ENCODE measurements at regions not wholly inside any gene's neighbourhood (a gene's known extent, or its start where the extent isn't known, plus 50 kb on each side); places are given as distances from the start of the nearest gene placed in this dataset.

DNA sequence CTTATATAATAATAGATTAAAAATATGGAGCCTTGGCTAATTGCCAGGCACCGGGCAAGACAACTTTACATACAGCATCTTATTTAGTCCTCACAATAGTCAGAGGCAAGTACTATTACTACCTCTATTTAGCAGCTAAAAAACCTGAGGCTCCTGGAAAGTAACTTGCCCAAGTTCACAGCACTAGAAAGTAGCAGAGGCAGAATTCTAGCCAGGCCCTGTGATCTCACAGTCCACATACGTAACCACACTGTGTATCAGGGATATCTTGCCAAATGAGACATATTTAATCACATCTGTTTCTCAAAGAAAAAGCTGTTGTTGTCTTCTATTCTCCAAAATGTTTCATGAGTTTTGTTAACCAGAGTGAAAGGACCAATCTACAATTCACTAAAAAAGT, 378.5 kb downstream of the PLPP3 start:
- no peak for DNase-seq (ENCODE audit: low read depth in 1 of 2, low spot score in 1 of 2)
- no peaks in the 10 kb centered on the region for H3K27me3 ChIP-seq (ENCODE audit: insufficient read depth, poor library complexity, severe bottlenecking)
- H3K27ac ChIP-seq (replicated peaks), result no peak overlapping the region

DNA sequence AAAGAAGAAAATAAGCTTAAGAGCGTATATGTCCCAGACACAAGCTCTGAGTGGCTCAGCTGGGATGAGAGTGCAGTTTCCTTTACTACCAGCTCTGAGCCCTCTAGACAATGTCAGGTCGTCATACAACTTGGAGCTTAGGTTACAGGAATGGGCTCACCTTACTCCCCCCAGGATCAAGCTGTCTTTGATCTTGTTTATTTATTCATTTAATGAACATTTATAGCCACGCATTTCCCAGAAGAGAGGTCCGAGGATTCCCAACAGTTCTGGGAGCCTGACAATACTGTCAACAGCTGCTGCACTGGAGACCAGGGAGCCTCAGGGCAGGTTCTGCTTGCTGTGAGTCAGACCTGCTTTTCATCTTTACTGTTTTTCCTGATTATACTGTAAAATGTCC, 378.9 kb downstream of the PLPP3 start:
- Histone ChIP-seq H3K27ac (replicated peaks) (no peak overlapping the region), H3K27me3 (ENCODE audit: insufficient read depth, poor library complexity, severe bottlenecking) (no peaks in the 10 kb centered on the region), H3K4me3 (replicated peaks; ENCODE audit: insufficient read depth, low read length) (no peak overlapping the region)
- no peak for TF ChIP-seq GABPA (IDR thresholded peaks at IDR 0.05; ENCODE audit: low read depth)
- TF ChIP-seq, protein P1, sequence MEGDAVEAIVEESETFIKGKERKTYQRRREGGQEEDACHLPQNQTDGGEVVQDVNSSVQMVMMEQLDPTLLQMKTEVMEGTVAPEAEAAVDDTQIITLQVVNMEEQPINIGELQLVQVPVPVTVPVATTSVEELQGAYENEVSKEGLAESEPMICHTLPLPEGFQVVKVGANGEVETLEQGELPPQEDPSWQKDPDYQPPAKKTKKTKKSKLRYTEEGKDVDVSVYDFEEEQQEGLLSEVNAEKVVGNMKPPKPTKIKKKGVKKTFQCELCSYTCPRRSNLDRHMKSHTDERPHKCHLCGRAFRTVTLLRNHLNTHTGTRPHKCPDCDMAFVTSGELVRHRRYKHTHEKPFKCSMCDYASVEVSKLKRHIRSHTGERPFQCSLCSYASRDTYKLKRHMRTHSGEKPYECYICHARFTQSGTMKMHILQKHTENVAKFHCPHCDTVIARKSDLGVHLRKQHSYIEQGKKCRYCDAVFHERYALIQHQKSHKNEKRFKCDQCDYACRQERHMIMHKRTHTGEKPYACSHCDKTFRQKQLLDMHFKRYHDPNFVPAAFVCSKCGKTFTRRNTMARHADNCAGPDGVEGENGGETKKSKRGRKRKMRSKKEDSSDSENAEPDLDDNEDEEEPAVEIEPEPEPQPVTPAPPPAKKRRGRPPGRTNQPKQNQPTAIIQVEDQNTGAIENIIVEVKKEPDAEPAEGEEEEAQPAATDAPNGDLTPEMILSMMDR (IDR thresholded peaks at IDR 0.05; ENCODE audit: insufficient read depth, low read length), result no peak
- TF ChIP-seq, protein P2, sequence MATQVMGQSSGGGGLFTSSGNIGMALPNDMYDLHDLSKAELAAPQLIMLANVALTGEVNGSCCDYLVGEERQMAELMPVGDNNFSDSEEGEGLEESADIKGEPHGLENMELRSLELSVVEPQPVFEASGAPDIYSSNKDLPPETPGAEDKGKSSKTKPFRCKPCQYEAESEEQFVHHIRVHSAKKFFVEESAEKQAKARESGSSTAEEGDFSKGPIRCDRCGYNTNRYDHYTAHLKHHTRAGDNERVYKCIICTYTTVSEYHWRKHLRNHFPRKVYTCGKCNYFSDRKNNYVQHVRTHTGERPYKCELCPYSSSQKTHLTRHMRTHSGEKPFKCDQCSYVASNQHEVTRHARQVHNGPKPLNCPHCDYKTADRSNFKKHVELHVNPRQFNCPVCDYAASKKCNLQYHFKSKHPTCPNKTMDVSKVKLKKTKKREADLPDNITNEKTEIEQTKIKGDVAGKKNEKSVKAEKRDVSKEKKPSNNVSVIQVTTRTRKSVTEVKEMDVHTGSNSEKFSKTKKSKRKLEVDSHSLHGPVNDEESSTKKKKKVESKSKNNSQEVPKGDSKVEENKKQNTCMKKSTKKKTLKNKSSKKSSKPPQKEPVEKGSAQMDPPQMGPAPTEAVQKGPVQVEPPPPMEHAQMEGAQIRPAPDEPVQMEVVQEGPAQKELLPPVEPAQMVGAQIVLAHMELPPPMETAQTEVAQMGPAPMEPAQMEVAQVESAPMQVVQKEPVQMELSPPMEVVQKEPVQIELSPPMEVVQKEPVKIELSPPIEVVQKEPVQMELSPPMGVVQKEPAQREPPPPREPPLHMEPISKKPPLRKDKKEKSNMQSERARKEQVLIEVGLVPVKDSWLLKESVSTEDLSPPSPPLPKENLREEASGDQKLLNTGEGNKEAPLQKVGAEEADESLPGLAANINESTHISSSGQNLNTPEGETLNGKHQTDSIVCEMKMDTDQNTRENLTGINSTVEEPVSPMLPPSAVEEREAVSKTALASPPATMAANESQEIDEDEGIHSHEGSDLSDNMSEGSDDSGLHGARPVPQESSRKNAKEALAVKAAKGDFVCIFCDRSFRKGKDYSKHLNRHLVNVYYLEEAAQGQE (IDR thresholded peaks at IDR 0.05; ENCODE audit: insufficient replicate concordance, low read depth), result no peak
- TF ChIP-seq POLR2AphosphoS5 (IDR thresholded peaks at IDR 0.05; ENCODE audit: low read depth), result no peak
- TF ChIP-seq SPI1 (IDR thresholded peaks at IDR 0.05; ENCODE audit: borderline replicate concordance, low read depth), result no peak
- no peak for DNase-seq (ENCODE audit: low read depth in 1 of 2, low spot score in 1 of 2)

More for the DNA sequence above, 378.5 kb downstream of the PLPP3 start:
- TF ChIP-seq, protein P2 (IDR thresholded peaks at IDR 0.05; ENCODE audit: insufficient replicate concordance, low read depth), result no peak
- TF ChIP-seq SPI1 (IDR thresholded peaks at IDR 0.05; ENCODE audit: borderline replicate concordance, low read depth), result no peak
- TF ChIP-seq GABPA (IDR thresholded peaks at IDR 0.05; ENCODE audit: low read depth), result no peak
- TF ChIP-seq POLR2AphosphoS5 (IDR thresholded peaks at IDR 0.05; ENCODE audit: low read depth), result no peak
- TF ChIP-seq, protein P1 (IDR thresholded peaks at IDR 0.05; ENCODE audit: insufficient read depth, low read length), result no peak
- no peak overlapping the region for H3K4me3 ChIP-seq (replicated peaks; ENCODE audit: insufficient read depth, low read length)

DNA sequence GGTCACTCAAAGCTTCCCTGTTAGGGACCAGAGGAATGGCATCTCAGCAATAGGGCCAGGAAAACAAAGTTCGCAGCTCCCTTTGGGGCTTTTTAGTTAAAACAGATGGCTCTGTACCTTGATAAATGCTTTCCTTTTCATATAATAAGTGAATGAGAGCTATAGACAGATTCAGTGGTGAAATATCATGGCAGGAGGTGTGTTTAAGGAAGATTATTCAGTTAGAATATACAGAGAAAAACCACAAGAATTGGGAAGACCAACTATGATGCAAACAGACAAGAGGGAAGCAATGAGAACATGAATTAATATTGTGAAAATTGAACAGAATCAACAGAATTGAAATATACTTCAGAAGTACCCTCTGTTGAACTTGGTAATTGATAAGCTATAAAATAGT, 379.4 kb downstream of the PLPP3 start:
- no peaks in the 10 kb centered on the region for H3K27me3 ChIP-seq (ENCODE audit: insufficient read depth, poor library complexity, severe bottlenecking)
- TF ChIP-seq GABPA (IDR thresholded peaks at IDR 0.05; ENCODE audit: low read depth) (no peak), SPI1 (IDR thresholded peaks at IDR 0.05; ENCODE audit: borderline replicate concordance, low read depth) (no peak), POLR2AphosphoS5 (IDR thresholded peaks at IDR 0.05; ENCODE audit: low read depth) (no peak)
- TF ChIP-seq, protein P2 (IDR thresholded peaks at IDR 0.05; ENCODE audit: insufficient replicate concordance, low read depth), result no peak
- H3K4me3 ChIP-seq (replicated peaks; ENCODE audit: insufficient read depth, low read length), result no peak overlapping the region
- DNase-seq (ENCODE audit: low read depth in 1 of 2, low spot score in 1 of 2), result no peak
- H3K27ac ChIP-seq (replicated peaks), result no peak overlapping the region
